GM20000 (cell line): ENCODE measurements at regions not wholly inside any gene's neighbourhood (a gene's known extent, or its start where the extent isn't known, plus 50 kb on each side); places are given as distances from the start of the nearest gene placed in this dataset.

Source experiments
- DNase-seq: peaks from one replicate; pipeline ENCODE4 v3.0.0; 2012; ENCODE audit warnings: low spot score
- CTCF ChIP-seq: IDR thresholded peaks from 2 replicates; pipeline ENCODE4 v1.5.1; 2012; ENCODE audit warnings: mild to moderate bottlenecking, control low read depth; ENCODE audit errors: extremely low read depth, missing control alignments

- DNase-seq: no peak
- no peak for TF ChIP-seq CTCF
Measured at GRCh38 chr5:116944183-116944582, 369.6 kb upstream of the SEMA6A start.

- DNase-seq: no peak
- TF ChIP-seq CTCF: no peak
Measured at GRCh38 chr5:116942622-116943021, 368.0 kb upstream of the SEMA6A start.

GRCh38 chr5:116939641-116940040 lies 365.0 kb upstream of the SEMA6A start:
- no peak for DNase-seq
- no peak for TF ChIP-seq CTCF

GRCh38 chr5:116938488-116938887 lies 363.9 kb upstream of the SEMA6A start:
- TF ChIP-seq CTCF: no peak
- peak; percentile 8 for DNase-seq

- DNase-seq: no peak
- no peak for TF ChIP-seq CTCF
Measured at GRCh38 chr5:116935561-116936162, 361.0 kb upstream of the SEMA6A start.

GRCh38 chr5:116930616-116931015 lies 356.0 kb upstream of the SEMA6A start:
- TF ChIP-seq CTCF: no peak
- DNase-seq: no peak

- TF ChIP-seq CTCF: no peak
- no peak for DNase-seq
Measured at GRCh38 chr5:116923344-116923743, 348.7 kb upstream of the SEMA6A start.
